Cardiac muscle cell (in vitro differentiated cells and primary cell): ENCODE measurements at regions not wholly inside any gene's neighbourhood (a gene's known extent, or its start where the extent isn't known, plus 50 kb on each side); places are given as distances from the start of the nearest gene placed in this dataset.

Experiments used
- DNase-seq, 2 donors: peaks; one replicate each; pipeline versions ENCODE4 v3.0.0 to v3.0.0-alpha.2; 2010 to 2017; ENCODE audit warnings: low read depth in 1 of 2, low spot score in 1 of 2
- H3K27ac ChIP-seq: fragments of 200-600 bp; sonication (generic); 2 replicates; pipeline ENCODE4 v1.5.1; 2016
- H3K27me3 ChIP-seq: fragments of 200-600 bp; sonication (generic); 2 replicates; pipeline ENCODE4 v1.6.0; 2016; ENCODE audit warnings: control low read depth
- H3K36me3 ChIP-seq: fragments of 200-600 bp; sonication (generic); 2 replicates; pipeline ENCODE4 v1.5.1; 2016; ENCODE audit warnings: control low read depth
- H3K4me1 ChIP-seq: fragments of 200-600 bp; sonication (generic); 2 replicates; pipeline ENCODE4 v1.8.1; 2017; ENCODE audit warnings: low read depth, mild to moderate bottlenecking, mixed run types
- H3K4me3 ChIP-seq: fragments of 200-600 bp; sonication (generic); 2 replicates; pipeline ENCODE4 v1.5.1; 2016; ENCODE audit warnings: mild to moderate bottlenecking
- H3K9me3 ChIP-seq: fragments of 200-600 bp; sonication (generic); 2 replicates; pipeline ENCODE4 v1.5.1; 2017; ENCODE audit warnings: low read depth, mild to moderate bottlenecking, control low read depth
- TF ChIP-seq, protein P1 (sequence below): IDR thresholded peaks from 2 replicates; pipeline ENCODE4 v1.5.1; 2012; ENCODE audit warnings: low read depth, mild to moderate bottlenecking, low read length

GRCh38 chr1:218553197-218553596 is 208.1 kb downstream of the TGFB2 start:
- no peaks in the 10 kb centered on the region for H3K36me3 ChIP-seq
- H3K4me3 ChIP-seq = no peak overlapping the region
- H3K27ac ChIP-seq = no peak overlapping the region
- H3K9me3 ChIP-seq = no peaks in the 10 kb centered on the region
- no peak for DNase-seq
- no peaks in the 10 kb centered on the region for H3K27me3 ChIP-seq
- peaks cover 4% of the 10 kb centered on the region for H3K4me1 ChIP-seq
- TF ChIP-seq, protein P1, sequence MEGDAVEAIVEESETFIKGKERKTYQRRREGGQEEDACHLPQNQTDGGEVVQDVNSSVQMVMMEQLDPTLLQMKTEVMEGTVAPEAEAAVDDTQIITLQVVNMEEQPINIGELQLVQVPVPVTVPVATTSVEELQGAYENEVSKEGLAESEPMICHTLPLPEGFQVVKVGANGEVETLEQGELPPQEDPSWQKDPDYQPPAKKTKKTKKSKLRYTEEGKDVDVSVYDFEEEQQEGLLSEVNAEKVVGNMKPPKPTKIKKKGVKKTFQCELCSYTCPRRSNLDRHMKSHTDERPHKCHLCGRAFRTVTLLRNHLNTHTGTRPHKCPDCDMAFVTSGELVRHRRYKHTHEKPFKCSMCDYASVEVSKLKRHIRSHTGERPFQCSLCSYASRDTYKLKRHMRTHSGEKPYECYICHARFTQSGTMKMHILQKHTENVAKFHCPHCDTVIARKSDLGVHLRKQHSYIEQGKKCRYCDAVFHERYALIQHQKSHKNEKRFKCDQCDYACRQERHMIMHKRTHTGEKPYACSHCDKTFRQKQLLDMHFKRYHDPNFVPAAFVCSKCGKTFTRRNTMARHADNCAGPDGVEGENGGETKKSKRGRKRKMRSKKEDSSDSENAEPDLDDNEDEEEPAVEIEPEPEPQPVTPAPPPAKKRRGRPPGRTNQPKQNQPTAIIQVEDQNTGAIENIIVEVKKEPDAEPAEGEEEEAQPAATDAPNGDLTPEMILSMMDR = no peak

- H3K27ac ChIP-seq = no peak overlapping the region
- H3K36me3 ChIP-seq = no peaks in the 10 kb centered on the region
- no peaks in the 10 kb centered on the region for H3K9me3 ChIP-seq
- DNase-seq = no peak
- TF ChIP-seq, protein P1 = no peak
- H3K4me1 ChIP-seq = peaks cover 4% of the 10 kb centered on the region
- H3K27me3 ChIP-seq = no peaks in the 10 kb centered on the region
- H3K4me3 ChIP-seq = no peak overlapping the region
These were observed 210.9 kb downstream of the TGFB2 start for GRCh38 chr1:218556016-218556415.

- Histone ChIP-seq H3K4me3 (no peak overlapping the region), H3K9me3 (no peaks in the 10 kb centered on the region), H3K27me3 (no peaks in the 10 kb centered on the region), H3K4me1 (peaks cover 4% of the 10 kb centered on the region), H3K27ac (no peak overlapping the region), H3K36me3 (no peaks in the 10 kb centered on the region)
- TF ChIP-seq, protein P1 = no peak
- peak; percentile 42 to 71 for DNase-seq
These were observed 212.6 kb downstream of the TGFB2 start for GRCh38 chr1:218557731-218558130.

GRCh38 chr1:218558271-218558810 is 213.2 kb downstream of the TGFB2 start:
- no peak overlapping the region for H3K27ac ChIP-seq
- H3K27me3 ChIP-seq = no peaks in the 10 kb centered on the region
- TF ChIP-seq, protein P1 = no peak
- no peak for DNase-seq
- H3K36me3 ChIP-seq = no peaks in the 10 kb centered on the region
- no peaks in the 10 kb centered on the region for H3K9me3 ChIP-seq
- peaks cover 4% of the 10 kb centered on the region for H3K4me1 ChIP-seq
- no peak overlapping the region for H3K4me3 ChIP-seq

GRCh38 chr1:218565377-218565776 is 220.2 kb downstream of the TGFB2 start:
- no peaks in the 10 kb centered on the region for H3K36me3 ChIP-seq
- no peak overlapping the region for H3K27ac ChIP-seq
- H3K9me3 ChIP-seq = no peaks in the 10 kb centered on the region
- no peaks in the 10 kb centered on the region for H3K4me1 ChIP-seq
- no peak for DNase-seq
- H3K27me3 ChIP-seq = no peaks in the 10 kb centered on the region
- H3K4me3 ChIP-seq = no peak overlapping the region
- TF ChIP-seq, protein P1 = no peak
